ENCODE measurements at regions not wholly inside any gene's neighbourhood (a gene's known extent, or its start where the extent isn't known, plus 50 kb on each side); places are given as distances from the start of the nearest gene placed in this dataset.

DNA sequence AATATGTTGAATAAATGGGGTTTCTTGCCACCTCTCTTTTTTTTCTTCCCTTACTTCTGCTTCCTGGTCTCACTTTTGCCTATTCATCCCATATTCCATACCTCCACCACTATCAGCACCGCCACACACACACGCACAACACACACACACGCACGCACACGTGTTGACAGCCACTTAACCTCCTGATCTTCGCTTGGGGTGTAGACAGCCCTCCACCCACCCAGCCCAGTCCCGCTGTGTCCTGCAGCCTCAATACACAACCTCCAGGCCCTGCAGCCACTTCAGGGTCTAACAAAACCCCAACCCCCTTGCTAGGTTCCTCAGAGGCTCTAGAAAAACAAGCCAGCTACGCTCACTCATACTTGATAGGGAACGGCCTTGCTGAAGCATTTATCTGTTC lies 72.3 kb downstream of the LINC00237 start:
- no peak for DNase-seq (ENCODE audit: low read depth in 2 of 2)

- DNase-seq (ENCODE audit: low read depth in 2 of 2): no peak
Measured at GRCh38 chr20:21031666-21032065, 74.5 kb downstream of the LINC00237 start.

DNA sequence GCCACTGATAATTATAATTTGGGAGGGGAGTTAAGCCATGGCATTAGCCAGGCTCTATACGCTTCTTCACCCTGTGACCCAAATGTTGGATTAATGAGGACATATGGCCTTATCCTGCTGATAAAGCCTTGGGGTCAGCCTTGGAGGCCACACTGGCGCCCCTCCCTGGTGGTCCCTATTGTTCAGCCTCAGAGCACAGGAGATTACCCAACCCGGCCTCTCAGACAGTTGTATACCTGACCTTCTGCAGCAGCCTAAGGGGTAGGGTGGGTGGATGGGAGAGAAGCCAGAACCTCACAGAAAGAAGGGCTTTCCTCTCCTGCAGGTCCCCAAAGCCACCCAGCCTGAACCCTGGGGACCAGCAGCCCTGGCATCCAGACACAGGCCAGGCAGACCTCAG lies 76.8 kb downstream of the LINC00237 start:
- no peak for DNase-seq (ENCODE audit: low read depth in 2 of 2)

DNA sequence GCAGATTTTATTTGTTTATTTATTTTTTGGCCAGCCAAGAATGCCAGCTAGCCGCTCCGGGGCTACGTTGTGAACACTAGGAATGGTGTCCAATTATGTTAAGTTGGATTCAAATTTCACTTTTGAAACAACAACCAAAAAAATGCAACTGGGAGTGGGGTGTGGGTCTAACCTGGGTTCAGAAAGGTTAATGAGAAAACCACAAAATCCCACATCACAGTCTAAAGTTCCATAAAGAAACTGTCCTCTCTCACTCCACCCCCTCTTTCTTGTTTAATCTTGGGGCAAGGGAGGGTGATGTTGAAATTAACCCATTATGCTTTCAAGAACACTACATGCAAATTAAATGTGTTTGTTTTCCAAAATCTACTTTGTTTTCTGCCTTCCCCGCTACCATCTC lies 77.2 kb downstream of the LINC00237 start:
- DNase-seq (ENCODE audit: low read depth in 2 of 2): no peak

DNA sequence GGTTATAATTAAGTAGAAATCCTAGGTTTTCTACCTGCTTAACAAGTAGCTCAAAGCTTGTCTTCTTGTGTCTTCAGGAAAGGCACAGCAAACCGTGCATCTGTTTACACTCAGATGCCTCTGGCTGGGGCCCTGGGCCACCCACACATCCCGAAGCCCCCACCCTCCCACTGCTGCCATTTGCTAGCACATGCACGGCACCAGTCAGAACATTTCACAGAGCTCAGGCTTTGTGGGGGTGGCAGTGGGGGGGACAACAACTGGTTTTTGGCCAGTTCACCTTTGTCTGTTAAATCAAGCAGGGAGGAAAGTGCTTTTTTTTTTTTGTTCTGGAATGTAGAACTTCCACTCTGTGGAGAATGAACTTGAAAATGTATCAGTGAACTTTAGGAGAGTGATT lies 77.7 kb downstream of the LINC00237 start:
- no peak for DNase-seq (ENCODE audit: low read depth in 2 of 2)

DNA sequence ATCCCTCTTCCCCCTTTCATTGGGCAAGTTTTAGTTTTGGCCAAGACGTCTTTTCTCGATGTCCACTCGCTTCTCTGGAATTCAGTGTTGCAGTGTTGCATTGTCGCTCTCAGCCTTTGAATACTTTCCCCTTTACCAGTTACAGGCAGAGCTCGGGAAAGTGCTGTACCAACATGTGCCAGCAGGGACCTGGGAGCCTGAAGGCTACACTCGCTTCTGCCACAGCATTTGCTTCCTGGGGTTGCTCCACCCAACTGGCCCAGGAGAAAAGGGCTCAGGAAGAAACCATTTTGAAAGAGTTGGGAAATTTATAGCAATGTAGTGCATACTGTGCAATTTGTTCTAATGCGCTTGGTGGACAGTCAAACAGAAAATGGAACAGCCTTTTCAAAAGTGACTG lies 78.6 kb downstream of the LINC00237 start:
- DNase-seq (ENCODE audit: low read depth in 2 of 2): no peak

DNA sequence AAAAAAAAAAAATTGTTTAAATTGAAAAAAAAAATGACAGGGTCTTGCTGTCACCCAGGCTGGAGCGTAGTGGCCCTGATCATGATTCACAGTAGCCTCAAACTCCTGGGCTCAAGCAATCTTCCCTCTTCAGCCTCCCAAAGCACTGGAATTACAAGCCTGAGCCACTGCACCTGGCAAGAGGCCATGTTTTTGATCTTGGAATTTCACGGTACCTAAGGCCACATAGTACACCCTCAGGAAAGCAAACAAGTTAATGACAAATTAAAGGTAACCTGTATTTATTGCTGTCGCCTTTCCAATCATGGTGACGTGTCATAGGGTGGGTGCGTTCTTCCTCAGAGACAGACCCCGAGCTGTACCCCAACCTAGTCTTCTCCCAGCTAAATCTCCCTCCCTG lies 79.2 kb downstream of the LINC00237 start:
- no peak for DNase-seq (ENCODE audit: low read depth in 2 of 2)

DNA sequence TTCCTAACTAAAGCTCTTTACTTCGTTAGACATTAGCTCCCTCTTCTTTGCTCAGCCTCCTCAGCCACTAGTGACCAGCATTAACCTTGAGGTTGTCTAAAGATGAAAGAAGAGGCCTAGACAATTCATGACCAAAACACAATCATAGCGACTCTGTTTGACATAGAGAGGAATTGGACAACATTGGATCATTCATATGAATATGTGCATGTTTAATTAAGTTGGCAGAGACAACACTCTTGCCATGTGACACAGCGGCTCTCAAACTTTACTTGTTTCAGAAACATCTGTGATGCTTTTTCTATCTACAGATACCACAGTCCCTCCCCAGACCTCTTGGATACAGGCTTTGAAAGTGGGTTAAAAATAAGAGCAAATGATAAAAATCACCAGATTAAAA lies 81.7 kb downstream of the LINC00237 start:
- DNase-seq (ENCODE audit: low read depth in 2 of 2): no peak

- DNase-seq (ENCODE audit: low read depth in 2 of 2): no peak
Measured at GRCh38 chr20:21022925-21023324, 83.2 kb downstream of the LINC00237 start.

DNA sequence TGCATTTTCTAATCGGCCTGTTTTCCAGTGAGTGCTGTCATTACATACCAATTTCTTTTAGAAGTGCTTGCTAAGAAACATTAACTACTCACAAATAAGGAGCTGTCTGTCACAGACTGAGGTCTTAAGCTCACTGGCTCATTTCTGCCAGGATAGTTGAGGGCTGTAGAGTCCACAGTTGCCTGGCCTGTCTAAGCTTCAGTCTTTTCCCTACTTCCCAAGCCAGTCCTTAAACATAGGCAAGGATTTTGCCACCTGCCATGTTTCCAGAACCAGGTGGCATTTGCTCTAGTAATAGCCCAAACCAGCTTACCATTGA lies 84.7 kb downstream of the LINC00237 start:
- DNase-seq (ENCODE audit: low read depth in 2 of 2): no peak

GRCh38 chr20:21020659-21021471 lies 85.3 kb downstream of the LINC00237 start:
- no peak for DNase-seq (ENCODE audit: low read depth in 2 of 2)

GRCh38 chr20:21019814-21020658 lies 86.1 kb downstream of the LINC00237 start:
- no peak for DNase-seq (ENCODE audit: low read depth in 2 of 2)

- no peak for DNase-seq (ENCODE audit: low read depth in 2 of 2)
Measured at GRCh38 chr20:21019468-21019813, 86.7 kb downstream of the LINC00237 start.

DNA sequence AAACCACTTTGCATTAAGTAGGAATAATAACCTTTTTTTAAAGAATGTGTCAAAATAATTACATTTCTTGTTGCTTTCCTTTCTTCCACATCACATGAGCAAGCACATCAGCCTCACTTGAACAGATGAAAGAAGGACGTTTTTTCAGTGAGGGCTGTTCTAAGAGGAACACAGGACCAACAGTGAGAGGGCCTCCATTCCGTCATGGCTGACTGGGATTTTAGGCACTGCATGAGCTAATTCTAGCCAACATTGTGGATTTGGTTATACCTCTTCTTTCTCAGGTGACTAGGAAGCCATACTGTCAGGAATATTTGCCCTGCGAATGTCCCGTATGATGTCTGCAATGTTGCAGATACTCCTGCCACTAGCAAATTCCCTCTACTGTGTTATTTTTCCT lies 87.6 kb downstream of the LINC00237 start:
- DNase-seq (ENCODE audit: low read depth in 2 of 2): no peak

DNA sequence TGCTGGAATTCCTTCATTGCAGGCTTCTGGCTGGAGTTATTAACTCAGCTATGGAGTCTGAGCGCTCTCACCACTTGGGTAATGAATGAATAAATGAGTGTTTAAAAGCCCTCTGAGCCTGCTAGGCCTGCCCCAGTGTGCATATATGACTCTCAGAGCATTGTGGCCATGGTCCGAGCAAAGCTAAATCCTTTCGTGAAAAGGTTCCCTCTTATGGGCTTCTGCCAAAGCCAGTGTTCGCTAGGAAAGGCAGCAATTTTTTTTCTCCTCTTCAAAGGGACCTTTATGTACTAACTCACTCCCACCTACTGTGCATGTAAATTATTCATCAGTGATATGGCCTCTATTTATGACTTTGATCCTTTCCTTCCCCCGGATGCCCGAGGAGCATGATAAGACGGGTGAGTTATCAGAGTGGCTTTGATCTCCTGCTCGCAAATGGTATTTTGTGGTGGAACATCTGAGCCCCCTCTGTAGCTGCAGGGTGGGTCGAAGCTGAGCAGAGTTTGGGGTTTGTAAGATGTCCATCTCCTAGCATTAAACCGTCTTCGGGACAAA lies 88.6 kb downstream of the LINC00237 start:
- DNase-seq (ENCODE audit: low read depth in 2 of 2): no peak

DNA sequence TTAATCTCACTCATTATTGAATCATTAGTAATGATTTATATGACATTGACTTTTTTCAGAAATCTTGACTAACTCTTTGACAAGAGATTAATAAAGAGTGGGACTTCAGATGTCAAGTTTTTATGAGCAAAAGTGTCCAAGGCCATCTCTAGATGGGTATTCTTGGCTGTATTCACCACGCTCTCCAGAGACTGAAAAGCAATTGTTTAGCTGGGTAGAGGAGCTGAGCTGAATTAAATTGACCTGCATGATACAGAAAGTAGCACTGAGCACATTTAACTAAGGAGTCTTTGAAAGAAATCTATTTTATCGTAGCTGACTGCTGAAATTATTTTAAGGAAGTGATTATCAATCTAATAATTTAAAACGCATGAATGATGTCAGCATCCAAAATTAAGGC lies 89.4 kb downstream of the LINC00237 start:
- DNase-seq (ENCODE audit: low read depth in 2 of 2): no peak

GRCh38 chr20:21014528-21014927 lies 91.6 kb downstream of the LINC00237 start:
- no peak for DNase-seq (ENCODE audit: low read depth in 2 of 2)

DNA sequence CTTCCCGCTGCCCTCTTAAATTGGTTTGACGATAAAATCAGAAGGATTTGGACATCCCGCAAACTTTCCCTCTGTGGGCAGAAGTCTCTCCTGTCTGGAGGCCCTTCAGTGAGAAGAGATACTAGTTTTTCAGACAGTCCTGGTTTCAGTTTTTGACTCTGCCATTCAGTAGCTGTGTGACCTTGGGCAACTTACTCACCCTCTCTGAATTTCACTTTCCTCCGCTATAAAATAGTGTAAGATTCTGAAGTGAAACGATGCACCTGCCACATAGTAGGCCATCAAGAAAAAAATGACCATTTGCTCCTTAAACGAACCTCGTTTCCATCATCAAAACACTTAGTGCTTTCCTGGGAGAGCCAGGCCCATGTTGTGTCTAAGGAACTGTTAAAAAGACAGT lies 97.2 kb downstream of the LINC00237 start:
- DNase-seq (ENCODE audit: low read depth in 2 of 2): no peak

DNA sequence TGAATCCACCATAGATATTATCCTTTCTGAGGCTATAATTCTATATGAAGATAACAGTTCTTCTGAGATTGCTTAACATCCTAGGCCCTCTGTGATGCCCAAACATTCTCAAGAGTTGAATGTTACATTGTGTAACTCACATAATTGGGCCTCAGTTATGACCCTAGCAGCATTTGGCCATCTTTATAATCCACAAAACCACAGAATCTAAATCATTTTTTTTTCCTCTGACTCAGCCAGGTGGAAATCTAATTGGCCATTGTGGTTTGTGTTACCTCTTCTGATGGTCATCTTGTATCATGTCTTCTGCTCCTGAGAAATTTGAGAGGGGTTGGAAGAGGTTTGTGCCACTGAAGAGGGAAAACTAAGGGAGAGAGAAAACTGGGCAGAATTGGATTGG lies 99.5 kb downstream of the LINC00237 start:
- DNase-seq (ENCODE audit: low read depth in 2 of 2): no peak

DNA sequence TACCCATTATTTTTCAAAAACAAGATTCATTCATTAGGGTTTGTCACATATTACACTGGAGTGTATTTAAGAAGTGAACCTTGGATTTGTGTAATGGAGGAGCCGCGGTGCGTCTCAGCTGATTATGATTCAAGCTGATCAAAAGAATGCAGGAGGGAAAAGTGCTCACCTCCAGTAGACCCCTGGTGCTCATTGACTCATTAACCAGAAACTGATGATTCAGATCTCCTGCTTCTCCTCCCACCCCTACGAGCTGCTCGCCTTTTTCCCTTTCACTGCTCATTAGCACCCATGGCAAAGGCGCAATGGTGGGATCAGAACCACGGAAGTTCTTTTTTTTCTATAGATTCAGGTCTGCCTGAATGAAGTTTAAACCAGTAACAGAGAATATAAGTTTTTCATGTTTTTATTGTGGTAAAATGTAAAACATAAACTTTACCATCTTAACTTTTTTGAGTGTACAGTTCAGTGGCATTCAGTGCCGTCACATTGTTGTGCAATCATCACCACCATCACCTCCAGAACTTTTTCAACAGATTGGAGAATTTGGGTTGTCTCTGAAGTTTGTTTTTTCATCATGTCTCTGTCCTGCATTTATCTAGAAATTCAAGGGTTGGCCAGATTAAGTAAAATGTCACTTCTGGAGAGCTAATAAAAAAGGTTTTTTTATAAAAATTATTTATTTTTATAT lies 101.6 kb downstream of the LINC00237 start:
- DNase-seq (ENCODE audit: low read depth in 2 of 2): no peak

- DNase-seq (ENCODE audit: low read depth in 2 of 2): no peak
Measured at GRCh38 chr20:21003902-21004301, 102.3 kb downstream of the LINC00237 start.

- DNase-seq (ENCODE audit: low read depth in 2 of 2): no peak
Measured at GRCh38 chr20:21002486-21002885, 103.7 kb downstream of the LINC00237 start.

GRCh38 chr20:20993372-20993771 lies 112.8 kb downstream of the LINC00237 start:
- no peak for DNase-seq (ENCODE audit: low read depth in 2 of 2)

Data from stimulated activated CD4-positive, alpha-beta T cell treated with anti-CD3 and anti-CD28 coated beads, Interleukin-15, amount 100 ng/mL, for 48 hours (primary cell).